GM12891 (cell line): ENCODE measurements at regions not wholly inside any gene's neighbourhood (a gene's known extent, or its start where the extent isn't known, plus 50 kb on each side); places are given as distances from the start of the nearest gene placed in this dataset.

Experiments used
- POLR2A ChIP-seq: IDR thresholded peaks from 2 replicates; pipeline ENCODE4 v1.6.1; 2011; ENCODE audit warnings: low read depth, low read length, control low read depth
- POLR2AphosphoS5 ChIP-seq: IDR thresholded peaks from 2 replicates; pipeline ENCODE4 v1.6.1; 2011; ENCODE audit warnings: low read depth, low read length, control low read depth
- POU2F2 ChIP-seq: IDR thresholded peaks from 2 replicates; pipeline ENCODE4 v1.6.1; 2011; ENCODE audit warnings: low read depth, mild to moderate bottlenecking, control low read depth, low read length, moderate library complexity
- SPI1 ChIP-seq: IDR thresholded peaks from 2 replicates; pipeline ENCODE4 v1.6.1; 2011; ENCODE audit warnings: low read depth, low read length, control low read depth
- TAF1 ChIP-seq: IDR thresholded peaks from 2 replicates; pipeline ENCODE4 v1.6.1; 2011; ENCODE audit warnings: low read depth, low read length, control low read depth

DNA sequence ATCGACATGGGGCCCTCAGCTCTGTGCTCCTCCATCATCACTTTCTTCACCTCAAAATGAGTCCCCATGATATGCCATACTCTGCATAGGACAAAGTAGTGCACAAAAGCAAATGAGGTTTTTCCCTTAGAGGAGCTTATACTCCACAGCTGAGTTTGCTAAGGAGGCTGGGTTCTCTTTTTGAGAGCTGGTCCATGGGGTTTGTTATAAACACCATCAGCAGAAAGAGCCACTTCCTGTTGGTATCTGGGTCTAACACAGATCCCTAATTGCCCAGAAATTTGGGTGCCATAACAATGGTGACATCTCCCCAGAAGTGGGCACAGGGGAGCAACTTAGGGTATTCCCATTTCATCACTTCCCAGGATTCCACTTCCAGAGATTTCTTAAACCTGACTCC lies 395.7 kb downstream of the FOXO1 start:
- TF ChIP-seq POLR2A (no peak), TAF1 (no peak), POLR2AphosphoS5 (no peak), POU2F2 (no peak), SPI1 (no peak)
